SKM-1 treated with dmso at 0.1 percent for 144 hours (cell line): ENCODE measurements at regions not wholly inside any gene's neighbourhood (a gene's known extent, or its start where the extent isn't known, plus 50 kb on each side); places are given as distances from the start of the nearest gene placed in this dataset.

Source experiments
- DNase-seq: peaks from one replicate; lab custom pipeline; 2025; ENCODE audit not compliant: unreplicated experiment; lab: John Stamatoyannopoulos, UW

- no peak for DNase-seq
Measured at GRCh38 chr3:62975566-62975965, 100.3 kb upstream of the CADPS start.

GRCh38 chr3:62981962-62982361 lies 106.7 kb upstream of the CADPS start:
- DNase-seq: no peak

- no peak for DNase-seq
Measured at GRCh38 chr3:62982795-62983455, 107.7 kb upstream of the CADPS start.

- DNase-seq: no peak
Measured at GRCh38 chr3:62986061-62986460, 110.8 kb upstream of the CADPS start.

GRCh38 chr3:62987721-62988120 lies 112.5 kb upstream of the CADPS start:
- DNase-seq: no peak

GRCh38 chr3:62990704-62991413 lies 115.6 kb upstream of the CADPS start:
- no peak for DNase-seq

GRCh38 chr3:62992520-62992919 lies 117.3 kb upstream of the CADPS start:
- no peak for DNase-seq

- no peak for DNase-seq
Measured at GRCh38 chr3:62995119-62995518, 119.9 kb upstream of the CADPS start.

GRCh38 chr3:62995530-62995929 lies 120.3 kb upstream of the CADPS start:
- no peak for DNase-seq

- DNase-seq: no peak
Measured at GRCh38 chr3:62997369-62997768, 122.2 kb upstream of the CADPS start.

- DNase-seq: no peak
Measured at GRCh38 chr3:62999158-62999557, 123.9 kb upstream of the CADPS start.

- DNase-seq: no peak
Measured at GRCh38 chr3:62999791-63000190, 124.6 kb upstream of the CADPS start.

GRCh38 chr3:63004448-63004847 lies 129.2 kb upstream of the CADPS start:
- no peak for DNase-seq

GRCh38 chr3:63015614-63016309 lies 140.5 kb upstream of the CADPS start:
- no peak for DNase-seq

GRCh38 chr3:63022114-63022513 lies 146.9 kb upstream of the CADPS start:
- DNase-seq: no peak

GRCh38 chr3:63026722-63027121 lies 151.5 kb upstream of the CADPS start:
- DNase-seq: no peak

- no peak for DNase-seq
Measured at GRCh38 chr3:63029326-63029725, 154.1 kb upstream of the CADPS start.

GRCh38 chr3:63029921-63030320 lies 154.7 kb upstream of the CADPS start:
- DNase-seq: no peak

- no peak for DNase-seq
Measured at GRCh38 chr3:63030666-63031065, 155.4 kb upstream of the CADPS start.

GRCh38 chr3:63032881-63033280 lies 157.7 kb upstream of the CADPS start:
- no peak for DNase-seq

- DNase-seq: no peak
Measured at GRCh38 chr3:63034101-63034500, 158.9 kb upstream of the CADPS start.

GRCh38 chr3:63037116-63037515 lies 161.9 kb upstream of the CADPS start:
- no peak for DNase-seq
